Activated B cell treated with CpG ODN at 0.5 μM for 24 hours (primary cell): ENCODE measurements at regions not wholly inside any gene's neighbourhood (a gene's known extent, or its start where the extent isn't known, plus 50 kb on each side); places are given as distances from the start of the nearest gene placed in this dataset.

Source experiments
- ATAC-seq: fragments of 200-7000 bp; cut with Tn5 transposase; one replicate; pipeline ENCODE4 v1.10.0; 2021; ENCODE audit warnings: low read depth, mild to moderate bottlenecking, moderate library complexity
- CTCF ChIA-PET: fragments of 350-600 bp; sonication (Branson Sonifier 250); formaldehyde crosslinking; loops from one replicate; lab custom pipeline; 2021; ENCODE audit warnings: antibody characterized with exemption; lab: Charles Lee
- POLR2A ChIA-PET: fragments of 350-600 bp; sonication (Branson Sonifier 250); formaldehyde crosslinking; loops from one replicate; lab custom pipeline; 2021; ENCODE audit warnings: antibody characterized with exemption; lab: Charles Lee
- DNase-seq: peaks from one replicate; pipeline ENCODE4 v3.0.0; 2022
- H3K27ac Mint-ChIP-seq: one replicate; pipeline ENCODE4 v1.8.0; 2020; ENCODE audit warnings: mixed read lengths
- H3K27me3 Mint-ChIP-seq: one replicate; pipeline ENCODE4 v1.8.0; 2021; ENCODE audit warnings: mixed read lengths
- H3K36me3 Mint-ChIP-seq: one replicate; pipeline ENCODE4 v1.8.0; 2021; ENCODE audit warnings: low read depth, mixed read lengths
- H3K4me1 Mint-ChIP-seq: one replicate; pipeline ENCODE4 v1.8.0; 2021; ENCODE audit warnings: mixed read lengths
- H3K4me3 Mint-ChIP-seq: one replicate; pipeline ENCODE4 v1.8.0; 2020; ENCODE audit warnings: mild to moderate bottlenecking, mixed read lengths
- H3K9me3 Mint-ChIP-seq: one replicate; pipeline ENCODE4 v1.8.0; 2020; ENCODE audit warnings: mixed read lengths
- intact Hi-C: fragments of 100-400 bp; cut with micrococcal nuclease; formaldehyde crosslinking; loops from one replicate; pipeline ENCODE4 v1.15.1; 2024
- TF ChIP-seq, protein P1 (sequence below): fragments of 200-600 bp; IDR thresholded peaks from one replicate; pipeline ENCODE4 v1.8.0; 2022; ENCODE audit warnings: antibody characterized with exemption, mild to moderate bottlenecking

- ChIA-PET CTCF (no interaction called here), POLR2A (no interaction called here)
- TF ChIP-seq, protein P1, sequence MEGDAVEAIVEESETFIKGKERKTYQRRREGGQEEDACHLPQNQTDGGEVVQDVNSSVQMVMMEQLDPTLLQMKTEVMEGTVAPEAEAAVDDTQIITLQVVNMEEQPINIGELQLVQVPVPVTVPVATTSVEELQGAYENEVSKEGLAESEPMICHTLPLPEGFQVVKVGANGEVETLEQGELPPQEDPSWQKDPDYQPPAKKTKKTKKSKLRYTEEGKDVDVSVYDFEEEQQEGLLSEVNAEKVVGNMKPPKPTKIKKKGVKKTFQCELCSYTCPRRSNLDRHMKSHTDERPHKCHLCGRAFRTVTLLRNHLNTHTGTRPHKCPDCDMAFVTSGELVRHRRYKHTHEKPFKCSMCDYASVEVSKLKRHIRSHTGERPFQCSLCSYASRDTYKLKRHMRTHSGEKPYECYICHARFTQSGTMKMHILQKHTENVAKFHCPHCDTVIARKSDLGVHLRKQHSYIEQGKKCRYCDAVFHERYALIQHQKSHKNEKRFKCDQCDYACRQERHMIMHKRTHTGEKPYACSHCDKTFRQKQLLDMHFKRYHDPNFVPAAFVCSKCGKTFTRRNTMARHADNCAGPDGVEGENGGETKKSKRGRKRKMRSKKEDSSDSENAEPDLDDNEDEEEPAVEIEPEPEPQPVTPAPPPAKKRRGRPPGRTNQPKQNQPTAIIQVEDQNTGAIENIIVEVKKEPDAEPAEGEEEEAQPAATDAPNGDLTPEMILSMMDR = no peak
- Mint-ChIP-seq H3K27ac (no peak overlapping the region), H3K9me3 (peaks cover 2% of the 10 kb centered on the region), H3K4me1 (no peaks in the 10 kb centered on the region), H3K36me3 (no peaks in the 10 kb centered on the region), H3K27me3 (no peaks in the 10 kb centered on the region), H3K4me3 (no peak overlapping the region)
- intact Hi-C loops = no loop called here
- DNase-seq (no peak), ATAC-seq (no peak)
These were observed 1237.7 kb upstream of the PCDH20 start for GRCh38 chr13:62653371-62653770.

DNA sequence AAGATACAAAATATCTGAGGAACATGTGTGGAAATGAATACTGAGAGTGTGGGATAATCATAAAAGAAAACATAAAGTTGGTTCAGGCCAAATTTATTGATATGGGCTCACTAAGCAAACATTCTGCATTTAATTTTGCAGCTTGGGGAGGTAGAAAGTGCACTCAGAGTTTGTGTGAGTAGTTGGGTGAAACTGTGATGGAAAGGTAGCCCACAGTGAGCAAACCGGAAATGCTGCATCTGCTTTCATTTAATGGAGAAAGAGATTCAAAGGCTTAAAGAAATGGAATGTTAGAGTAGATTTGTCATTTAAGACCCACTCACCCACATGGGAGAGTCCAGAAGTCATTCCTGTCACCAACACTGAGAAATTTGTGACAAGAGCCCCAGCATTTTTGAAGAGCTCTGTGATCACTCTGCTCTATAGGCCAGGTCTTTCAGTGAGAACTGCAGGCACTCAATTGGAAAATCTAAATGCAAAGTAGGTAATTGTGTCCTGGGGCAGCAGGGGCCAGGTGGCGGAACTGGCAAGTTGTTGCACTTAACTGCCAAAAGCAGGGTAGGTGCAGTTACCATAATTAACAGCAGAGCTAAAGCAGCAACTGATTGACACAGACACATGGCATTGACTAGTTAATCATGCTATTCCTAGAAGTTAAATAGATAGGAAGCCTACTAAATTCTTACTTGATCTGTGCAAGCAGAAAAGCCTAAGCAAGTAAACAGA, 1228.3 kb upstream of the PCDH20 start:
- no peak for ATAC-seq
- Mint-ChIP-seq H3K4me3 (no peak overlapping the region), H3K4me1 (no peaks in the 10 kb centered on the region), H3K9me3 (peaks cover 4% of the 10 kb centered on the region), H3K27ac (no peak overlapping the region), H3K27me3 (no peaks in the 10 kb centered on the region), H3K36me3 (no peaks in the 10 kb centered on the region)
- CTCF ChIA-PET = no interaction called here
- no peak for DNase-seq
- POLR2A ChIA-PET = no interaction called here
- intact Hi-C loops = no loop called here
- TF ChIP-seq, protein P1 = no peak

- no peaks in the 10 kb centered on the region for H3K36me3 Mint-ChIP-seq
- CTCF ChIA-PET = no interaction called here
- H3K4me3 Mint-ChIP-seq = no peak overlapping the region
- H3K4me1 Mint-ChIP-seq = no peaks in the 10 kb centered on the region
- H3K27ac Mint-ChIP-seq = no peak overlapping the region
- ATAC-seq = no peak
- DNase-seq = no peak
- intact Hi-C loops = no loop called here
- POLR2A ChIA-PET = no interaction called here
- TF ChIP-seq, protein P1 = no peak
- no peaks in the 10 kb centered on the region for H3K27me3 Mint-ChIP-seq
- peaks cover 4% of the 10 kb centered on the region for H3K9me3 Mint-ChIP-seq
These were observed 1227.4 kb upstream of the PCDH20 start for GRCh38 chr13:62643007-62643483.

DNA sequence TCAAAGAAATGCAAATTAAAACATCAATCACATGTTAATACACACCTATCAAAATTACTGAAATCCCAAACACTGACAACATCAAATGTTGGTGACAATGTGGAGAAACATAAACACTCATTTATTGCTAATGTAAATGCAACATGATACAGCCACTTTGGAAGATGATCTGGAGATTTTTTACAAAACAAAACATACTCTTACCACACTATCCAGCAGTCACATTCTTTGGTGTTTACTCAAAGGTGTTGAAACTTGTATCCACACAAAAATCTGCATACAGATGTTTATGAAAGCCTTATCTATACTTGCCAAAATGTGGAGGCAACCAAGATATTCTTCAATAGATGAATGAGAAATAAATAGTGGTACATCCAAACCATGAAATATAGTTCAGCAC, 1219.5 kb upstream of the PCDH20 start:
- Mint-ChIP-seq H3K9me3 (peaks cover 9% of the 10 kb centered on the region), H3K27me3 (no peaks in the 10 kb centered on the region)
- intact Hi-C loops = no loop called here

DNA sequence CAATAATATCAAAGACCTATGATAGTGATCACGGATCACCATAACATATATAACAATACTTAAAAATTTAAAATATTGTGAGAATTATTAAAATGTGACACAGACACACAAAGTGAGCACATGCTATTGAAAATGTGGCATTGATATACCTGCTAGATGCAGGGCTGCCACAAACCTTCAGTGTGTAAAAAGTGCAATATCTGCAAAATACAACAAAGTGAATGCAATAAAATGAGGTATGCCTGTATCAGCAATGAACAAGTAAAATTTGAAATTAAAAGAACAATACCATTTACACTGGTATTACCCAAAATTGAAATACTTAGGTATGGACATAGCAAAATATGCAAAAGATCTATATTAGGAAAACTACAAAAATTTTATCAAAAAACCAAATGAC, 1217.8 kb upstream of the PCDH20 start:
- Mint-ChIP-seq H3K4me1 (no peaks in the 10 kb centered on the region), H3K27me3 (no peaks in the 10 kb centered on the region), H3K9me3 (peaks cover 9% of the 10 kb centered on the region), H3K4me3 (no peak overlapping the region), H3K36me3 (no peaks in the 10 kb centered on the region), H3K27ac (no peak overlapping the region)
- TF ChIP-seq, protein P1 = no peak
- intact Hi-C loops = no loop called here
- CTCF ChIA-PET = no interaction called here
- ATAC-seq = no peak
- DNase-seq = no peak
- POLR2A ChIA-PET = no interaction called here

More for the DNA sequence above, 1219.5 kb upstream of the PCDH20 start:
- DNase-seq = no peak
- POLR2A ChIA-PET = no interaction called here
- Mint-ChIP-seq H3K27ac (no peak overlapping the region), H3K4me3 (no peak overlapping the region), H3K36me3 (no peaks in the 10 kb centered on the region), H3K4me1 (no peaks in the 10 kb centered on the region)
- CTCF ChIA-PET = no interaction called here
- TF ChIP-seq, protein P1 = no peak
- no peak for ATAC-seq
